HG02678 (cell line): ENCODE measurements at regions not wholly inside any gene's neighbourhood (a gene's known extent, or its start where the extent isn't known, plus 50 kb on each side); places are given as distances from the start of the nearest gene placed in this dataset.
"Not testable (repeated sequence)": the region's sequence is repeated elsewhere in the genome, so short reads cannot be mapped to it uniquely, and the experiment has no call there.

Experiments used
- ATAC-seq: cut with Tn5 transposase; IDR thresholded peaks from one replicate; pipeline ENCODE4 v1.9.1; 2021; ENCODE audit warnings: mild to moderate bottlenecking, moderate library complexity; ENCODE audit not compliant: unreplicated experiment

DNA sequence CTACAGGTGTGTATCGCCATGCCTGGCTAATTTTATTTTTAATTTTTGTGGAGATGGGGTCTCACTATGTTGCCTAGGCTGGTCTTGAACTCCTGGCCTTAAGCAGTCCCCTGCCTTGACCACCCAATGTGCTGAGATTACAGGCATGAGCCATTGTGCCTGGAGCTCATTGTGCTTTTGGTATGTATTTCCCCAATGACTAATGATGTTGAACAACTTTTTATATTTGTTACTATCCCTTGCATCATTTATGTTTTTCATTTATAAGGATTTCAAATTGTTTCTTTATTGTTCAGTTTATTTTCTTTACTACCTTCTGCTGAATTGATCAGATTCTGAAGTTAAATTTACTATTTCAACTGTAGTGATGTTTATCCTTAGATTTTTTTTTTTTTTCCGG is 199.7 kb downstream of the CEP135 start:
- ATAC-seq = no peak

GRCh38 chr4:56147371-56147770 is 198.6 kb downstream of the CEP135 start:
- no peak for ATAC-seq

GRCh38 chr4:56146956-56147355 is 198.2 kb downstream of the CEP135 start:
- ATAC-seq = no peak

DNA sequence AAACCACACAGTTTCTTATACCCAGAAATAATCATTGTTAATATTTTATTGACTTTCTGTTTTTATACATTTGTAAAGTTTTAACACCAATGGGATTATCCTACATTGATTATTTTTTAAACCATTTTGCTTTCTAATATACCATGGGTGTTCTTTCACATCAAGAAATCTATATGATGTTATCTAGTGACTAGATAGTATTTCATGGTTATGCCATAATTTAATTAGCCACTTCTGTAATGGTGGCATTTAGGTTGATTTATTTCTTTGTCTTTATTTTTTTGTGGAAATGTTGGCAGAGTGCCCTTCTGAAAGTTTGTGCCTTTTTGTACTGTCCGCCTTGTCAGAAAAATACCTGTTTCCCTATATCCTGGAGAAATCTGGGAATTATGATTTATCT is 193.3 kb downstream of the CEP135 start:
- ATAC-seq = no peak

GRCh38 chr4:56139241-56139827 is 190.6 kb downstream of the CEP135 start:
- no peak for ATAC-seq

- ATAC-seq = not testable (repeated sequence)
These were observed 186.1 kb downstream of the CEP135 start for GRCh38 chr4:56134834-56135233.

- no peak for ATAC-seq
These were observed 185.5 kb downstream of the CEP135 start for GRCh38 chr4:56134266-56134665.

DNA sequence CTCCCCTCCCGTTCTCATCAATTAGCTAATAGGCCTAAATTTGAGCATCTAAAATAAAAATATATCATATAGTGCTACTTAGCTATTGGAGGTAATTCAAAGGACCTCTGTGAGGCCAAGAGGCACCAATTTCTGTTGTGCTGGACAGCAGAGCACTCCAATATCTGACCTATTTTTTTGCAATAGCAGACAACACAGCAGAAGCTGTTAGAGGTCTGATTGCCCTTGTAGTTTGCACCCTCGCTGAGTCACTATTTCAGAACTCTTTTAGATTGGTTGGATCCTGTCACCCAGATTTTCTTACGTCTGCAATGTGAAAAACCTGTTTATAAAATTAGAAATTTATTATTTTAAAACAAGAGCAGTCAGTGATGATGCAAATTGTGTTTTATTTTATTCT is 184.1 kb downstream of the CEP135 start:
- no peak for ATAC-seq

DNA sequence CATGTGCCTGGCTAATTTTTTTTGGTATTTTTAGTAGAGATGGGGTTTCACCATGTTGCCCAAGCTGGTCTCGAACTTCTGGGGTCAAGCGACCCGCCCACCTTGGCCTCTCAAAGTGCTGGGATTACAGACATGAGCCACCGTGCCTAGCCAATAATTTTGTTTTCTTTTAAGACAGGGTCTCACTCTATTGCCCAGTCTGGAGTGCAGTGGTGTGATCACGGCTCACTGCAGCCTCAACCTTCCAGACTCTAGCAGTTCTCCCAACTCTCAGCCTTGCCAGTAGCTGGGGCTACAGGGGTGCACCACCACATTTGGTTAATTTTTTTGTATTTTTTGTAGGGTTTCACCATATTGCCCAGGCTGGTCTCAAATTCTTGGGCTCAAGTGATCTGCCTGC is 183.4 kb downstream of the CEP135 start:
- ATAC-seq = not testable (repeated sequence)

DNA sequence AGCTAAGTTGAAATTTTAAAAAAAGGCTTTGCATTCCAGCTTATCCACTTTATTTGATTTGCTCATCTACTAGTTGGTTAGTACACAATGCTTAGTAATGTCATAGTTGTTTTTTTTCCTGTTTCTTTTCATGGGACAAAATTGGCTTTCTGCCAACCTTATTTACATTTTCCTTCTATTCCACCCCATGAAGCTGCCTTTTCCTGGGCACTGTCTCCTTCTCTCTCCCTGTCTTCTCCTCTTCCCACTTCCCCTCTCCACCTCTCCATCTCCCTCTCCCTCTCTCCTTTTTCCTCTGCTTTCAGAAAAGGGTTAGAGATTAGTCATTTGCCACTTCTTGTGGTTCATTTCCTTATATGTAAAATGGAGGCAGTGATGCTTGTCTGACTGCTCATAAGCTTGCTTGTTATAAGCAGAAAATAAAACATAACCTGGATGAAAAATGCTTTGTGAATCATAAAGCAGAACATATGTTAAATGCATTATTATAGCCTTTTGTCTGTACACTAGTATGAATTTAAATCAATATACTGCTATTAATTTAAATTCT is 181.9 kb downstream of the CEP135 start:
- ATAC-seq = no peak

DNA sequence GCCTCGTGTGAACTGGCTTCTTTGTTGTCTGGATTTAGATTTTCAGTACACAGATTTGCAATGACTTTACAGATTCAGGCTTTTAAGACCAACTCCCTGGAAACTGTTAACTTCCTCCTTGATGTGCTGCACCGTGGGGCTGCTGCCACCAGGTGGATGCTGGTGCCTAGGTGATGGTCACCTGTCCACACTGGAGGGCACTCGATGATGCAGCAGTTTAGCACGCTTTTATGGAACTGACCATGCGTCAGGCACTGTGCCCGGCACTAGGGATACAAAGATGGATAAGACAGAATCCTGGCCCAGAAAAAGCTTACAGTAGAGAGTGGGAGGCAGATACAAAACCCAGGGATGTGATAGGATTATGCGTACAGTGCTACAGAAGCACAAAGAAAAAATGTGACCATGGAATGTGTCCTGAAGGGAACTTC is 180.7 kb downstream of the CEP135 start:
- ATAC-seq = peak; percentile 59

DNA sequence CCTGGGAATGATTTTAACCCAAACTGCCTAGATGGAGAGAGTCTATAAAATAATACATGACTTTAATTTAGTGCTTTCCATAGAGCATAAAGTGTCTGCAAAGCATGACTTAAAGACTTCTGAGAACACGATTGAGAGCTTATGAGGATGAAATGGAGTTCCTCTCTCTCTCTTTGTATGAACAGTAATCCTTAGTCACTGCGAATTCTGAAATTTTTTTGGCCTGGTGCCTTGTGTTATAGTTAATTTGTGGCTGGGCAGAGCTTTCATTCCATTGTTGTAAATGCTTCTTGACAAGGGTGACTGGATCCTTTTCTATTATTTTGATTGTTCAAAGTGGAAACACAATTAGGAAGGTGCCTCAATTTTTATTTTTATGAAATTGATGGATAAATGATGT is 179.5 kb downstream of the CEP135 start:
- no peak for ATAC-seq

DNA sequence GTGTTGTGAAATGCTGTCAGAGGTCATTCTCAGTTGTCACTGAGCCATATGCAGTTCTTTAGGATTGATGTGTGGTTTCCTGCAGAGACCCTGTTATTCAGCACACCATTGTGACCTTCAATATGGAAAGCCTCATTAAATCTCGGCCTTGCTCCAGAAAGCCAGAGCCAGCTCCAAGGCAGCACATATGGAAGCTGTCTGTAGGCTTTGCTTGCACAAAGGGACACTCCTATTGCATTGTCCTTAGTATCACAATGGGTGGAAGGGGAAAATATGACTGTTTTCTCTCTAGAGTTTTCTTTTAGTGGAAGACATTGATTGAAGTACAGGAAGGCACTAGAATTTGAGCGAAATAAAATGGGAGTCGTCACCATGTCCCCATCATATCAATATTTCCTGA is 179.0 kb downstream of the CEP135 start:
- no peak for ATAC-seq

- no peak for ATAC-seq
These were observed 174.8 kb downstream of the CEP135 start for GRCh38 chr4:56123547-56123946.

- no peak for ATAC-seq
These were observed 174.3 kb downstream of the CEP135 start for GRCh38 chr4:56123051-56123450.

DNA sequence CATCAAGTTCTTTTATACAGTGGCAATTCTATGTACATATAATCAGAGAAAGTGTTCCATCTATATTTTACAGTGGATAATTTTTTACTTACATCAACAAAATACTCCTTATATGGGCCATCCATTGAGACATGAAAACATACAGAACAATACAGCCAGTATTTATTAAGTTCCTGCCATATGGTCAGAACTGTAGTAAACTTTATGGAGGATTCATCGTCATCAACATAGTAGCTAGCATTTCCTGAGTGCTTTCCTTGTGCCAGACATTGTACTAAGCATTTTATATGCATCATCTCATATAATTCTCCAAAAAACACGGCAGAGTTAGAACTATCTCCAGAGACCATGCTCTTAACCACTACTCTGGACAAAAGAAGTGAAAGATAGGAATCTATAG is 170.1 kb downstream of the CEP135 start:
- ATAC-seq = no peak

GRCh38 chr4:56118055-56118454 is 169.3 kb downstream of the CEP135 start:
- no peak for ATAC-seq

DNA sequence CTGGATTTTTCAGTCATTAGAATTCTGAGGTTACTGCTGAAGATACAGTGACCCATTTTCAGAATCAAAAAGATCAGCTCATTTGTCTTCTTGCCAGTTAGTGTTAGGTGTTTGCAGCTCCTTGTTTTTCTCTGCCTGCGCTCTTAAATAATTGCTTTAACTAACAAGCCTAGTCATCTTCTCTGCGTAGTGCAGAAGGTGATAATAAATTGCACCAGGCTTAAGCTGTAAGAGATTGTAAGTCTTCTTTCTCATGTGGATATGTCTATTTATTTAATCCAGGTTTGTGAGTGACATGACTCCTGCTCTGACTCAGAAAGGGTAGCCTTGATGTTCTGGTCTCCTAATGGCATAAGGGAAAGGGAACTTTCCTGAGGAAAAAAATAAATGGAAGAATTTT is 167.2 kb downstream of the CEP135 start:
- no peak for ATAC-seq

DNA sequence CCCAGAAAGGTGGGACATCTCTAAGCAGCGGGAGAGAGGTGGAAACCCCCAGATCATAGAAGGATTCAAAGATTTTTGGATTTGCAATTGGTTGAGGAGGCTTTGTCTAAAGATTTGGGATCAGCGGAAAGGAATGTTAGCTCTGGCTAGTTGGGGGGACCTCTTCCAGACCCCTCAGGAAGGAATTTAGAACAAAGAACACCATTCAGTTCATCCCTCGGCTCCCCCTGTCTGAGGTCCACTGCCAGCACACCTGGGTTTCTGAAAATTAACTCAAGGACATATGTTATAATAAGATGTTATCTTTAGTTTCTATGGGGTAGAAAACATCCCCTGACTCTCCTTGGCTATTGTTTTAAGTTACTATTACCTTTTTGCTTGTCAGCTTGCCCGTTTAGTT is 163.6 kb downstream of the CEP135 start:
- ATAC-seq = no peak

DNA sequence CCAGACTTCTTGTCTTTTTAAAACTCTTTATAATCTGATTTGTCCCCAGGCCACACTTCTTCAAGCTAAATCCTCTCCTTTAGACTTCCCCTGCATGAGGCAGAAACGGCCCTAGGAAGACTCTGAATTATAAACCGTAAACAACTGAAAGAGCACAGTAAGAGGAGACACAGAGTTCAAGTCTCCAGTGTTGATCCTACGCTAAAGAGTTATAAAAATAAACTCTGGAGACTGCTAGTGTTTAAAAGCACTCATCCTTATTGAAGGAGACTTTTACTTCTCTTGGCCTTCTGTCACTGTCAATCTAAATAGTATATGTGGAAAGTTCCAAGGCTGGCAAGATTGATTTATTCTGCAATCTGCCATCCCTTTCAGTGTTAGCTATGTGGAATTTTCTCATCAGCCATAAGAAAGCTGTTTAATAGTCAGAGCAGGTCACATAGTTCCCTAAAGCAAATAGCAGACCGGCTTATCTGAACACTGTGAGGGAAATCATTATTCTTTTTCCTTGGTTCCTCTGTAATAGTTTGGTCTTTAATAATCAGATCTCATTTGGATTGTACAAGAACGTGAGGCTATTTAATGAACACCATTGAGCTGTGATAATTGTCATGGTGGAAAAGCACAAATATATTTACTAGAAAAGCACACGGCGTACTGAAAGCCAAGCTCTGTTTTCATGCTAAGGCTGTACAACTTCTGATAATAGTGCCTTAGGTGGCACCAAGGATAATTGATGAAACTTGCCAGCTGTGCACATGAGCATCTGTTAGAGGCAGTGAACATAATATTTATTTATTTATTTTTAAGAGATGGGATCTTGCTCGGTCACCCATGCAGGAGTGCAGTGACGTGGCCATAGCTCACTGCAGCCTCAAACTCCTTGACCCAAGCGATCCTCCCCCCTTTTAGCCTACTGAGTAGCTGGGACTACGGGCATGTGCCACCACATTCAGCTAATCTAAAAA is 157.7 kb downstream of the CEP135 start:
- no peak for ATAC-seq

DNA sequence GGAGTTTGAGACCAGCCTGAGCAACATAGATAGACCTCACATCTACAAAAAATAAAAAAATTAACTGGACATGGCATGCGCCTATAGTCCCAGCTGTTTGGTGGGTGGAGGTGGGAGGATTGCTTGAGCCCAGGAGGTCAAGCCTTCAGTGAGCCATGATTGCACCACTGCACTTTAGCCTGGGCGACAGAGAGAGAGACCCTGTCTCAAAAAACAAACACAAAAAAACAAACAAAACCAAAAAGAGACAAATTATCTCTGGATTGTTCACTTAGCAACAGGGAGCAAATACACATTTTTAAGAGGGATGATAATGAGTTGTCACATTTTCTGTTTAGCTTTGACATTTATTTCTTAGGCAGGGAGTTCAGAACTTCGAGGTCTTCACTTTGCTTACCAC is 155.4 kb downstream of the CEP135 start:
- ATAC-seq = no peak

- ATAC-seq = no peak
These were observed 153.9 kb downstream of the CEP135 start for GRCh38 chr4:56102601-56103000.
